HL-60 (cell line): ENCODE measurements at regions not wholly inside any gene's neighbourhood (a gene's known extent, or its start where the extent isn't known, plus 50 kb on each side); places are given as distances from the start of the nearest gene placed in this dataset.

Experiments
- DNase-seq, 2 experiments: peaks; one replicate each; pipeline ENCODE4 v3.0.0-alpha.2; 2010 to 2020; ENCODE audit warnings: low read depth in 1 of 2, low spot score in 1 of 2
- H3K27ac ChIP-seq: fragments of 250-450 bp; sonication (Bioruptor Pico); replicated peaks from 2 replicates; pipeline ENCODE4 v1.5.1; 2020; ENCODE audit warnings: mild to moderate bottlenecking, moderate library complexity
- H3K27me3 ChIP-seq: fragments of 250-450 bp; sonication (Bioruptor Pico); 2 replicates; pipeline ENCODE4 v1.5.1; 2021; ENCODE audit warnings: mild to moderate bottlenecking, moderate library complexity; ENCODE audit not compliant: insufficient read depth, poor library complexity, severe bottlenecking
- H3K4me3 ChIP-seq: replicated peaks from 2 replicates; pipeline ENCODE4 v1.5.1; 2011; ENCODE audit warnings: mild to moderate bottlenecking, control low read depth, low read length; ENCODE audit not compliant: insufficient read depth
- GABPA ChIP-seq: IDR thresholded peaks from 2 replicates; pipeline ENCODE4 v1.6.1; 2012; ENCODE audit warnings: low read depth
- POLR2AphosphoS5 ChIP-seq: IDR thresholded peaks from 2 replicates; pipeline ENCODE4 v1.6.1; 2012; ENCODE audit warnings: low read depth
- SPI1 ChIP-seq: IDR thresholded peaks from 2 replicates; pipeline ENCODE4 v1.6.1; 2012; ENCODE audit warnings: low read depth, mild to moderate bottlenecking, borderline replicate concordance
- TF ChIP-seq, protein P1 (sequence below): IDR thresholded peaks from 2 replicates; pipeline ENCODE4 v1.6.1; 2012; ENCODE audit warnings: low read depth; ENCODE audit not compliant: insufficient replicate concordance
- TF ChIP-seq, protein P2 (sequence below): IDR thresholded peaks from one replicate; pipeline ENCODE4 v1.5.1; 2011; ENCODE audit warnings: low read length, control low read depth, inconsistent platforms; ENCODE audit not compliant: insufficient read depth

DNA sequence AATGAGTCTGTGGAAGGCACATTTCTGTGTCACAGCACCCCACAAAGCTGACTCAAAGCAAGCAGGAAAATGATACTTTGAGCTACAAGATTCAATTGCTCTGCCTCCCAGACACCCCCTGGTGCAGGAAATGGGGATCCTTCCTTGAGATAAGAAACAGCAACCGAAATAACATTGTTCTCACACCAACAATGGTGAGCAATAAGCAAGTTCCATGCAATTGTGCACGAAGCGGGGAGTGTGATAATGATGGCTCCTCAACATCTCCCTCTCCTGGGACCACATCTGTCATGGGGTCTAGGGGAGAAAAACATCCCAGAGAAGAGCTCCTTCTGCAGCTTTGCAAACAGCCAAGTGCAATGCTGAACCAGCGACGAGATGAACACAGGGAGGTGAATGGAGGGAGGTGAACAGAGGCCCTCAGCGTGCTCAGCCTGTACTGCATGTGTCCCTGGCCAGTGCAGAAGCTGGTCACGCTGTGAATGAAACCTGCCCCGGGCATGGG lies 67.7 kb downstream of the PDCL3 start:
- DNase-seq: no peak
- H3K27me3 ChIP-seq: peaks cover 3% of the 10 kb centered on the region
- H3K4me3 ChIP-seq: no peak overlapping the region
- no peak for TF ChIP-seq POLR2AphosphoS5
- TF ChIP-seq, protein P1, sequence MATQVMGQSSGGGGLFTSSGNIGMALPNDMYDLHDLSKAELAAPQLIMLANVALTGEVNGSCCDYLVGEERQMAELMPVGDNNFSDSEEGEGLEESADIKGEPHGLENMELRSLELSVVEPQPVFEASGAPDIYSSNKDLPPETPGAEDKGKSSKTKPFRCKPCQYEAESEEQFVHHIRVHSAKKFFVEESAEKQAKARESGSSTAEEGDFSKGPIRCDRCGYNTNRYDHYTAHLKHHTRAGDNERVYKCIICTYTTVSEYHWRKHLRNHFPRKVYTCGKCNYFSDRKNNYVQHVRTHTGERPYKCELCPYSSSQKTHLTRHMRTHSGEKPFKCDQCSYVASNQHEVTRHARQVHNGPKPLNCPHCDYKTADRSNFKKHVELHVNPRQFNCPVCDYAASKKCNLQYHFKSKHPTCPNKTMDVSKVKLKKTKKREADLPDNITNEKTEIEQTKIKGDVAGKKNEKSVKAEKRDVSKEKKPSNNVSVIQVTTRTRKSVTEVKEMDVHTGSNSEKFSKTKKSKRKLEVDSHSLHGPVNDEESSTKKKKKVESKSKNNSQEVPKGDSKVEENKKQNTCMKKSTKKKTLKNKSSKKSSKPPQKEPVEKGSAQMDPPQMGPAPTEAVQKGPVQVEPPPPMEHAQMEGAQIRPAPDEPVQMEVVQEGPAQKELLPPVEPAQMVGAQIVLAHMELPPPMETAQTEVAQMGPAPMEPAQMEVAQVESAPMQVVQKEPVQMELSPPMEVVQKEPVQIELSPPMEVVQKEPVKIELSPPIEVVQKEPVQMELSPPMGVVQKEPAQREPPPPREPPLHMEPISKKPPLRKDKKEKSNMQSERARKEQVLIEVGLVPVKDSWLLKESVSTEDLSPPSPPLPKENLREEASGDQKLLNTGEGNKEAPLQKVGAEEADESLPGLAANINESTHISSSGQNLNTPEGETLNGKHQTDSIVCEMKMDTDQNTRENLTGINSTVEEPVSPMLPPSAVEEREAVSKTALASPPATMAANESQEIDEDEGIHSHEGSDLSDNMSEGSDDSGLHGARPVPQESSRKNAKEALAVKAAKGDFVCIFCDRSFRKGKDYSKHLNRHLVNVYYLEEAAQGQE: no peak
- TF ChIP-seq, protein P2, sequence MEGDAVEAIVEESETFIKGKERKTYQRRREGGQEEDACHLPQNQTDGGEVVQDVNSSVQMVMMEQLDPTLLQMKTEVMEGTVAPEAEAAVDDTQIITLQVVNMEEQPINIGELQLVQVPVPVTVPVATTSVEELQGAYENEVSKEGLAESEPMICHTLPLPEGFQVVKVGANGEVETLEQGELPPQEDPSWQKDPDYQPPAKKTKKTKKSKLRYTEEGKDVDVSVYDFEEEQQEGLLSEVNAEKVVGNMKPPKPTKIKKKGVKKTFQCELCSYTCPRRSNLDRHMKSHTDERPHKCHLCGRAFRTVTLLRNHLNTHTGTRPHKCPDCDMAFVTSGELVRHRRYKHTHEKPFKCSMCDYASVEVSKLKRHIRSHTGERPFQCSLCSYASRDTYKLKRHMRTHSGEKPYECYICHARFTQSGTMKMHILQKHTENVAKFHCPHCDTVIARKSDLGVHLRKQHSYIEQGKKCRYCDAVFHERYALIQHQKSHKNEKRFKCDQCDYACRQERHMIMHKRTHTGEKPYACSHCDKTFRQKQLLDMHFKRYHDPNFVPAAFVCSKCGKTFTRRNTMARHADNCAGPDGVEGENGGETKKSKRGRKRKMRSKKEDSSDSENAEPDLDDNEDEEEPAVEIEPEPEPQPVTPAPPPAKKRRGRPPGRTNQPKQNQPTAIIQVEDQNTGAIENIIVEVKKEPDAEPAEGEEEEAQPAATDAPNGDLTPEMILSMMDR: no peak
- TF ChIP-seq SPI1: no peak
- TF ChIP-seq GABPA: no peak
- no peak overlapping the region for H3K27ac ChIP-seq

DNA sequence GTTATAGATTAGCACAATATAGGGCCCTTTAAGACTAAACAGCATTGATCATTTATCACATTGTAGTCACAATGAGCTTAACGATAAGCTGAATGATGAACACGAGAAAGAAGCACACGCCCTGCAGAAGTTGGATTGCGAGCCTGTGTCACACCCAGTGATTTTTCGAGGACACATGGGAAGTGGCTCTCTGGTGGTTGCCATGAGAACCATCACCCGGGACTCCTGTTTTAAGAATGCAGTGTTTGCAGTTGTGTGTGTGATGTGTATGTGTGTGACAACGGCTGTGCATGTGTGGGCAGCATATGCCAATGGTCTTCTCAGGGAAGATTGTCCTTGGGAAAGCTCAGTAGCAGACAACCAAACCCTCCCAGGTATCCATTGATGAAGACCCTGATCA lies 69.2 kb downstream of the PDCL3 start:
- TF ChIP-seq, protein P2: no peak
- TF ChIP-seq GABPA (no peak), POLR2AphosphoS5 (no peak), SPI1 (no peak)
- TF ChIP-seq, protein P1: no peak
- Histone ChIP-seq H3K27me3 (peaks cover 3% of the 10 kb centered on the region), H3K4me3 (no peak overlapping the region), H3K27ac (no peak overlapping the region)
- DNase-seq: no peak

DNA sequence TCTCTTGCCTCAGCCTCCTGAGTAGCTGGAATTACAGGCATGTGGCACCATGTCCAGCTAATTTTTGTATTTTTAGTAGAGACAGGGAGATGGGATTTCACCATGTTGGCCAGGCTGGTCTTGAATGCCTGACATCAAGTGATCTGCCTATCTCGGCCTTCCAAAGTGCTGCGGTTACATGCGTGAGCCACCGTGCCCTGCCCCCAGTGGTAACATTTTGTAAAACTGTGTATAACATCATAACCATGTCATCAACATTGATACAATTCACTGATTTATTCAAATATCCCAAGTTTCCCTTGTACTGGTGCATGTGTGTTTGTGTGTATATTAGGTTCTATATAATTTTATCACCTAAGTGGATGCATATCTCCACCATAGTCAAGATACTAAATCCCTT lies 70.0 kb downstream of the PDCL3 start:
- DNase-seq: no peak
- no peak overlapping the region for H3K27ac ChIP-seq
- TF ChIP-seq, protein P2: no peak
- TF ChIP-seq, protein P1: no peak
- no peak for TF ChIP-seq POLR2AphosphoS5
- no peak for TF ChIP-seq GABPA
- TF ChIP-seq SPI1: no peak
- H3K4me3 ChIP-seq: no peak overlapping the region
- peaks cover 9% of the 10 kb centered on the region for H3K27me3 ChIP-seq
